GM18519 (cell line): ENCODE measurements at regions not wholly inside any gene's neighbourhood (a gene's known extent, or its start where the extent isn't known, plus 50 kb on each side); places are given as distances from the start of the nearest gene placed in this dataset.

ENCODE experiments used
- ATAC-seq: cut with Tn5 transposase; IDR thresholded peaks from one replicate; pipeline ENCODE4 v1.9.1; 2021; ENCODE audit warnings: mild to moderate bottlenecking, moderate library complexity; ENCODE audit not compliant: unreplicated experiment, low FRiP score

DNA sequence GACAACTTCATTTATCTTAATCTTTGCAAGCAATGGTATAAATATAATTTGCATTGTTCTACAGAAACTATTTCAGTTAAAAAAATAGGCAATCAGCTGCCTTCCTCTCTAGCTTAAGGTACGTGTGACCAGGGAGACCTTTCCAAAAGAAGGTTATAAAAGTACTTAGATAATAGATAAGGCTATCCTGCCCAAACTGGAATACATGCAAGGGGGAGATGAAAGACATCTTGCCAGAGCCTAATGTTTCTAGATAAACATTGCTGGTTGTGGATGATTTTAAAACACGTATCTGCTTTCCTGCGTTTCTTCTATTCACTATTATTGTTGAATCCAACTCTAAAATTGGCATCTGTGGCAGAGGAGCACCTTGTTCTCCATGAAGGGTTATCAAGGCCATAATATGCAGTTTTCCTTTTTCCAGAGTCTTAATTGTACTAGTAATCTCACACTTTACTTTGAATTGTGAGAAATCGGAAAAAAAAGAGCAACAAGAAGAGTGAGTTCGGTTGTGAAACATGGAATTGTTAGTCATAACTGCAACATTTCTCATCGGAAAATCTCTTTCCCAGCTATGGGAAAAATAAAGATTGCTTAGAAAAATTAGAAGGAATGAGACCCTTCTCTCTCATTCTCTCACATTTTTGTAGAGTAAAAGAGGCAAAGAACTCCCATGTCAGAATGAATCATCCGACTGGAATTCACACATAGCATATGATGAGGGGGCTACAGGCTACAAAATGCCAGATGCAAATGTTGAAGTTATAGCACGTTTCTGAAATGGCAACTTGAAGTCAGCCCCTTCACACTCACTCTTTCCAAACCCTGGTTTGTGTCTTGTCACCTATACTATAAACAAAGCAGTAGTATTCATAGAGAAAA, 936.1 kb upstream of the NR2F2 start:
- no peak for ATAC-seq

DNA sequence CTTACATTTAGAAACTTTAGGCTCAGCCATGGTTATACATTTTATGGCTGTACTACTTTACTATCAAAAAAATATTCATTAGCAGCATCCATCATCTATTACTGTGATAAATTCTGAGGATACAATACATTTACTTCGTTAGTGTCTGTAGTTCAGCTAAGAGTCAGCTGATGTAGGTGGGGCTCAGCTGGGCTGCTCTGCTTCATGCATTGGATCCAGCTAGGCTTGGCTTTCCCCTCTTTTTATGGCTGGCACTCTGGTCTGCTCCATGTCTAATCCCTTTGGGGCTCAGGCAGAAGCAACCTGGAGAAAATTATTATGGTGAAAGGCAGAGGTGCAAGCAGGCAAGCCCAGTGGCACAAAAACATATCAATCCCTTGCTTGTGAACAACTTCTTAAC, 930.1 kb upstream of the NR2F2 start:
- no peak for ATAC-seq

DNA sequence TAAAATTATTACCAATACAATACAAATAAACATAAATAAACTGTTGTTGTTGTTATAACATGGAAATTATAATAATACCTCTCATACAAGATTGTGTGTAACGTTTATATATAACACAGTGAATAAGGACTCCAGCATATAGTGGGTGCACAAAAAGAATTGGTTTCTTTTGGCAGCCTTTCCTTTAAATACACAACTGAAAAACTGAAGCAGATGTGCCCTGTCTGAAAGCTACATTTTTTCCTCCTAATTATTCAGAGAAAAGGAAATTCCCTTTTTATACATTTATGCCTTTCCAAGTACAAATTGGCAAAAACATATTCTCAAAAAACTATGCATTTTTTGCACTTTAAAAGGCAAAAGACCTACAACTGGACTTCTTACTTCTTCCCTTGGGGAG, 928.9 kb upstream of the NR2F2 start:
- ATAC-seq = no peak

DNA sequence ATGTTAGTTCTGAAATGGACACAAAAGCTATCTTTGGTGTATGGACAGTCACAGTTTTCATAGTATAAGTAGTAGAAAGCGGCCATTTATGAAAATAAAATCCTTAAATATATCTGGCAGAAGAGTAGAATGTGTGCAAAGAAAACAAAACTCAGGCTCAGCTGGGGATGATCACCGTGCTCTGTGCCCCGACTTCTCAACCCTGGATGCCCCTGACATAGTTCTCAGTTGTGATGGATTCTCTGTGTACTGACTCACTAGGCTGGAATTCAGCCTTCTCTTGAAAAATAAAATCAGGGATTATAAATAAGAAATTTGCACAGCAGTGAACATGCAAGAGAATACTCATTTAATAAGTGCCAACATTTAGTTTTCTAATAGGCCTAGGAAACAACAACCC, 925.1 kb upstream of the NR2F2 start:
- no peak for ATAC-seq

DNA sequence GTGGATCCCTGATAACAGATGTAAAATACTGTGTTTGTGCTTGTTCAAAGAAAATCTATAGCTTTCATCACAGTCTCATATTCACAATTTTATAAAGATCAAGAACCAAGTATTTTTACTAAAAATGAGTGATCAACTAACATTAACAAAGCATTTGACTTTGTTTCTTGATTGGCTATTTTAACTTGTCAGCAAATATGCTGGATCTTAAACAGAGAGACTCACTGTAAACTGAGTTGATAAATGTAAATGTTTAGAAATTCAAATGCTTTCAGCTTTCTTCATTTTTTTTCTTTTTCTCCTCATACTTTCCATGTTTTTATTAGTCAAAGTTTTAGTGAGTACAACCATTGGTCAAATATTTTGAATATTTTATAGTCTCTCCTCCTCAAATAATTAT, 923.0 kb upstream of the NR2F2 start:
- ATAC-seq = no peak

DNA sequence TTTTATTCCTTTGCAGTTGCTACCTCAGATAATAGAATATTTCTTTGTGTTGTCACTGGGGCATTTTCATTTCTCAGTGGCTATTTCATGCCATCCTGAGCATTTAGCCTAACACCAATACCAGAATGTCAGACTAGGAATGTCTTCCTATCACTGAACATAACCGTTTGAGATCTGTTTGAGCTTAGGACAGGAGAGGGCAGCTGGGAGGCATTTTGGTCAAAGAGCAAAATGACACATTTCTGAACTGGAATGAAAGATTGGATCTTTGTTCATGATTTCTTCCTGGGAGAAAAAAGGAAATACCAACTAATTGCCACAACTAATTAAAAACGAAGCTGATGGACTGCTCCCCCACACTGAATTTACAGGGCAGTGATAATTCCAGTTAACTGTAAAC, 921.3 kb upstream of the NR2F2 start:
- ATAC-seq = no peak

DNA sequence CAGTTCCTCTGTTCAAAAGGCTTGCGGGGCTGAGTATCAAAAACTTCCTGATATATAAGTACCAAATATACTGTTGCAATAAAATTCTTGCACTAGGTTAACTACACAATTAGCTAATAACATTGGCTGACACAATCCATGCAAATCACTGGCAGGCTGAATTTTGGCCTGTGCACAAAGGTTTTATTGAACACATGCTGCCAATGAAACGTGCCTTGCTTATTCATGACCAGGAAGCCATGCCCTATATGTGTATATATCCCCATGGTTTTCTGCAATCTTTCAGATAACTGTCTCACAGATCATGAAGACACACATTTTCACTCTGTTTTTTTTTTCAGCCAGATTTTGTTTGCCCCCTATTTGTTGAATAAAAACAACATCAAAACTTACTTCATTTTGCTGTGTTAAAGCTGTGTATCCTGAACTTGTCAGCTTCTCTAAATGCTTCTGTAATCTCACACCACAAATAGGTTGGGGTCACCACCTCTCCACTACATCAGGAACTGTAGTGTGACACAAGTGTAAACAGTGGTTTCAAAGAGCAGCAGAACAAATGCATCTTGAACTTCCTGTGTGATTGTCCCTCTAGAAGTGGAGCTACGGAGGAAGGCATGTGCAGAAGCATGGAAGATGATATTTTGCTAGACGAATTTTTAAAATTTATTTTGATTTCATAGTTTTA, 920.7 kb upstream of the NR2F2 start:
- no peak for ATAC-seq

DNA sequence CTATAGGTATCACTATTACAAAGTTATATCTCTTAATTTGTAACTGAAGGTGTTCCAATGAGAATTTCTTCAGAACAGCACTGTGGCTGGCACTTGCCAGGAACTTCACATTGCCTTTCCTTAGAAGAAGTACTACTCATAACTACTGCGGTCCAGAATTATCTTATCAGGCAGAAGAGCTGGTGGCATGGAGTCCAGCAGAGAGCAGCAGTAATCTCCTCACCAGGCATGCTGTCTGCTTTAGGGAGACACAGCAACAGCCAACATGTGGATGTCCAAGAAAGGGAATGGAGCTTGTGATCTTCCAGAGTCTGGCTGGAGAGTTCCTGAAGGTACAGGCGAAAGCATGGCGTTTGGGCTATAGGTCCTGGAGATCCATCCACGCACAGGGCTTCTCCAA, 919.7 kb upstream of the NR2F2 start:
- ATAC-seq = no peak

DNA sequence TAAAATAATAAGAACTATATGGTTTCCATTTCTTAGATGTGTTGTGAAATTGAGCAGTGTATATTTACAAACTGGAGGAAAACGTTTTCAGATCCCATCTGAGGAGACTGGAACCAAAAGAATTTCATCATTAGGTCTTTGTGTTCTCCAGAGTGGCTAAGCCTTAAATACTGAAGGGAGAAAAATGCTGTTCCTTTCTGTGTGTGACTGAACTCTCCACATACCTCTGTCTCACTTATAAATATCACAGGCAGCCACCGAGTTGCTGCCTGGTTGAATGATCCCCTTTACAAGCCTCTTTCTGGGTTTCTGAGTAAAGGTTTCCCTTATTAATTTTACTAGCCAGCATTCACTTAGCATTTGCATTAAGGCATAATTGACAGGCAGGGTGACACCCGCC, 913.9 kb upstream of the NR2F2 start:
- ATAC-seq = no peak

DNA sequence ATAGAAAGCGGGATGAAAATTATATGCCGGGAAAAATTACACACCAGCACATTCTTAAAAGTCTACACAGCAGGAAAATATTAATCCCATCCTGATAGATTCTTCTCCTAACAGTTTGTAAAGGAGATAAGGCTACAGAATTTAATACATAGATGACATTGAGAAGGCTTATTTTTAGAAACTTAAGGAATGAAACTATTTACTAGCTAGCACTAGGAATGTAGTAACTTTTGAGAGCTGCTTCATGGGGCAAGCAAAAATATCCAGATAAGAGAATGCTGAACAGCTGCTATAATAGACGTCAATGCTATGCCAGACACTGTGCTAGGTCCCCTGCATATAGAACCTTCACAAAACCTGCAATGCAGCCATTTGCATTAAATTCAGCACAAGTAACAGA, 912.7 kb upstream of the NR2F2 start:
- ATAC-seq = no peak

DNA sequence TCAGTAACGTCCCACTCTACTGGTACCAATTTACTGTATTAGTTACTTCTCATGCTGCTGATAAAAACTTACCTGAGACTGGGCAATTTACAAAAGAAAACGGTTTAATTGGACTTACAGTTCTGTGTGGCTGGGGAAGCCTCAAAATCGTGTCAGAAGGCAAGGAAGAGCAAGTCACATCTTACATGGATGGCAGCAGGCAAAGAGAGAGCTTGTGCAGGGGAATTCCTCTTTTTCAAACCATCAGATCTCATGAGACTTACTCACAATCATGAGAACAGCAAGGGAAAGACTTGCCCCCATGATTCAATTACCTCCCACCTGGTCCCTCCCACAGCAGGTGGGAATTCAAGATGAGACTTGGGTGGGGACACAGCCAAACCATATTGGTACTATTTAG, 908.2 kb upstream of the NR2F2 start:
- ATAC-seq = no peak

DNA sequence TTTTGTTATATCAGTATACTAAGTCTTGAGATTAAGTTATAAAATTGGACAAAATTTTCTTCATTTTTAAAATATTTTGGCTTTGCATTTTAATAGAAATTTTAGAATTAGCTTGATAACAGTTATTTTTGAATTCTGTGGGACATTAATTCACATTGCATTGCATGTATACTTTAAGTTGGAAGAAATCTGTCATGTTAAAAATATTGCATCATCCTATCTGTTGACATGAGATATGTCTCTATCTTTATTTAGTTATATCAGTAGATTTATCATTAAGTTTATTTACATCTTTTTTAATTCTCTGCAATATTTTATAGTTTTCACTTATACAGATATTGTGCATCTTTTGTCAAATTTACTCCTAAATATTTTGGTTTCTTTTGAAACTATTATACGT, 904.6 kb upstream of the NR2F2 start:
- ATAC-seq = no peak

DNA sequence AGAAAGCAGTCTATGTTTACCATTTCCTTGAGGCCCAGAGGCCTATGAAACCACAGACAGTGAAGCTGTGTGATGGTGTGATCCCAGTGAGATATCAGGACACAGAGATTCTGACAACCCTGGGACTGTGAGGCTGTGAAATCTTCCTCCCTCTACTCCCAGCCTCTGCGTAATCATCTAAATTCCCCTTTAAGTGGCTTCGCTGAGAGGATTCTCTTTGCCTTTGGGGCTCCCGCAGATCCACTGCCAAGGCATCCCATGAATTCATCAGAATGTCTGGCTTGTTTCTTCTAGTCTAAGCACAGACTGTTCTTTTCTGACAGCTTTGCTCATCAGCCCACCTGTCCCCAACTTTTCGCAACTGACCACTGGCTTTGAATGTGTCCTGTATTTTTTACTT, 901.2 kb upstream of the NR2F2 start:
- ATAC-seq = no peak

DNA sequence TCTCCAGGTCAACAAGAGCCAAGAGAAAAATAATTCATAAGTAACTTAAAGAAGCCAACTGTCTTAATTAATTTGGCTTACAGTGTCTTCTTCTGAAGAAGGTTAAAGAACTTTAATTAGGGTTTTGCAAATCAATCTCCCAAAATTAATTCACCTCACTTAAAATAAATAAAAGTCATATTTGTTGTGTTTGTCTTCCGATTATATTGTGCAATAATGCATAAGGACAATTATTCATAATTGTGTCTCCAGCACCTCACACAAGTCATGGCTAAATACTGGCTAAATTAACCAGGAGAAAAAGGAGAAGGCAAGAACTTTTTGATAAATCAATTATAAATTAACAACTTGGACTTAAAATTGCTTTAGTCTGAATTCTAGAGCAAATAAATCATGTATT, 899.0 kb upstream of the NR2F2 start:
- no peak for ATAC-seq

DNA sequence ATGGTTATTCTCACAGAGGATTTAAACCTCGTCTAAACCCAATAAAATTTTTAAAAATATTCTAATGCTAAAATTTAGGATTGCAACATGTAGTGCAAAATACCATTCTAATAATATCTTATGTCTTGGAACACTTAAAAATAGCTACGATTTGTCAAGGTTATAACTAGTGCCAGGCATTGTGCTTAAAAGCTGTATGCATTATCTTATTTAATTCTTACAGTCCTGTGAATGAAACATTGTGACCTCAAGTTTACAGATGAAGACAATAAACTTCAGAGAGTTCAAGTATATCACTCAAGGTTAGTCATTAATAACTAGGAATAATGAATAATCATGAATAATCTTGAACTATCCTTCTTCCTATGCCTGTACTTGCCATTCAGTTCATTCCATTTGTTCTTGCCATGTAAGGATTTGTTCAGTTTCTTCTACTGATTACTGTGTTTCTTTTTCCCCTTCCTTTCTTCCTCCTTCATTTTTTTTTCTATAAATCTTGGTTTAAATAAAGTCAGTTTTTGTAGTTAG, 897.6 kb upstream of the NR2F2 start:
- ATAC-seq = no peak

DNA sequence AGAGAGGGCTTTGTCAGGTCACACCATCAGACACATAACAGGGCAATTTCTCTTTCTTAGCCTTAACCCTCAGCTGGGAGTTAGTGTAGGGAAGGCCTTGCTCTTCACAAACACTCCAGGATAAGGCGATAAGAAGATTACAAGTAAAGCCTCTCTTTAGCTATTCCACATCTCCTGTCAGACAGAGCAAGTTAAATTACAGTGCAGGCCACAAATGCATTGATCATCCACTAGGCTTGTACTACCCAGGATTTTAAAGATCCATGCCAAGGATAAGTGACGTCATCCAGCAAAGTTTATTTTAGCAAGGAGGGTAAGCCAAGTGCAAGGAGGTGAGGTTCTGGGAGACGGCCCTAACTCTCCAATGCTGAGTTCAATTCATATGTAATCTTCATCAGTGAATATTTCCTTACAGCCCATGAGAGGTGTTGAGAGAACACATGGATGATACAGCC, 890.6 kb upstream of the NR2F2 start:
- no peak for ATAC-seq

DNA sequence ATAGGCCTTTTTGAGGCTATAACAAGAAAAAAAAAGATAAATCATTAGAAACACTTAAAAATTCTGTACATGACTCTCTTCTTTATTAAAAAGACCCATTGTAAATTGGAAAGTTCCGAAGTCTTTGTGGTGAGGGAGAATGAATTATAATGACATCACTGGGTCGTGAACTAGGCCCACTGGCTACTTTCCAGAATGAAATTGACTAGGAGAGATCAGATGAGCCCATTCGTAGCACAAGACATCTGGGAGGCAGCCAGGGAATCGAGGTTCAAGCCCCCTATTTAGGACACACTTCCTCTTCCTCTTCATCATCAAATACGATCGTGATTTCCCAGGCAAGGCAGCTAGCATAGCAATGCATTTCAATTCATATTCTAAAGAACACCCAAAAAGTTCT, 889.8 kb upstream of the NR2F2 start:
- no peak for ATAC-seq

DNA sequence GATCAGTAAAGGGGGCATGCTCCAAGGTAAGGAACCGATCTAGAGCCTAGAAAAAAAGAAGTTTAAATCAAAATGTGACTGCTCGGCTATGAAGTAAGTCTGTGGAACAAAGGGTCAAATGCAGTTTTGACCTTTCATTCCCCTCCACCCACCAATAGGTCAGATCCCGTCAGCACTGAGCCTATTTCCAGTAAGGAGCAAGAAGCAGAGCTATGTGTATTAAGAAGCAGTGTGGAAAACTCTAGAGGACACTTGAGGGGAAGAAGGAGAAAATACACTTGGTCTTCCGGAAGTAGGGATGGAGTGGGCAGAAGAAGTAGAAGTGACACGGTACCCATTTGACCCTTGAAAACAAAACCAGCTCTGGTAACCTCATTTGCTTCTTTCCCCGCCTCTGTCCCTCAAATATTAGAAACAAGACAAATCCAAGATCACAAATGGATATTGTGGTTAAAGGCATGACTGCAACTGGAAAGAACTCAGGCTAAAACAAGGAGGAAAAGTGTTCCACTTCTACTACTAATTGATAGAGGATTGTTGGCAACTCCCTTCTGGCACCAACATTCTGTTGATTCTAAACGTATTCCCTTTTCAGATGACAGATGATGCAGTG, 888.3 kb upstream of the NR2F2 start:
- ATAC-seq = no peak

DNA sequence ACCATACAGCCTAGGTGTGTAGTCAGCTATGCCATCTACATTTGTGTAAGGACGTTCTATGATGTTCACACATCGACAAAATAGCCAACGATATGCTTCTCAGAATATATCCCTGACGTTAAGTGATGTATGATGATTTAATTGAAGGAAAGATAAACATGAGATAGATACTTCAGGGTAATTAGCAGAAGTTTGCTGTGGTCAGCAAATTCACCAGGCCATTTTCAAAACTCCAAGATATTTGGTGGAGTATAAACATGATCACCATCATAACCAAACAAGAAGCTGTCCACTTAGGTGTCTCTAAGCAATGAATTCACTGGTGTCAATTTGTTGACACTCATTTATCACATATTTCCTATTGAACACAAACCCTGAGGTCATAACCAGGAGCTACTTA, 885.6 kb upstream of the NR2F2 start:
- no peak for ATAC-seq

DNA sequence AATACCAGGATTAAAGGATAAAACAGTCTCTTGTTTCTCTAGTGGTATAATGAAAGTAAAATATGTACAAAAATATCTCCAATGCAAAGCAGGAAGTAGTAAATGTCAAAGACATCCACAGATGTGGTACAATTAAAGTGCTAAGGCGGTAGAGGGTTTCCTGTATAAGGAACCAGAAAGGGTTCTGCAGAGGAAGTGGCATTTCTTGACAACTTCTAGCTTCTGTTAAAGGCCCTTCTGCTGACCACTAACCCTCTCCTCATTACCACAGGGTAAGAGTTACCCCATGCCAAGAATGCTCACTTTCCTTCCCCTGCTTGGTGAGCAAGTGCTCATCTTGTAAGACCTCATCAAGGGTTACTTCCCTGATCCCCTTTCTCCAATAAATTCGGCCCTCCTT, 883.6 kb upstream of the NR2F2 start:
- peak; percentile 94 for ATAC-seq

DNA sequence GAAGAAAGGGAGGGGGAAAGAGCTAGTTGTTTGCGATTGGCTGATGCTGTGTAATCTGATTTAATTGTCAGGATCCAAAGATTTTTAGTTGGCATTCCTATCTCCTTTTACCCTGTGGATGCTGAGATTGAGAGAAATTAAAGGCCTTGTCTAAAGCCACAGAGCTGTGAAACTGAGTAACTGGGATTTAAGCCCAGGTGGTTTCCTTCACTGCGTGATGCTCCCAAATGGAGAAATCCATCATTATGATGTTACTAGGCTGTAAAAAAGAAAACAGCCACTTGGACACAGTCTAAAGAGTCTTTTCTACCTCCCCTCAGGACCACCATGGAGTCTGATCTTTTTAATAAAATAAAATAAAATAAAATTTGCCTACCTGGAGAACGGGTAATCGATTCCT, 883.0 kb upstream of the NR2F2 start:
- no peak for ATAC-seq
